ENCODE measurements at regions not wholly inside any gene's neighbourhood (a gene's known extent, or its start where the extent isn't known, plus 50 kb on each side); places are given as distances from the start of the nearest gene placed in this dataset.

- Histone ChIP-seq H3K36me3 (no peaks in the 10 kb centered on the region), H3K27me3 (replicated peaks in 1 of 7) (peaks cover 0 to 38% (median 0%) of the 10 kb centered on the region in 7 donors), H3K4me1 (no peaks in the 10 kb centered on the region), H3K9me3 (peaks cover 0 to 17% (median under 1%) of the 10 kb centered on the region in 8 donors), H3K27ac (no peak overlapping the region), H3K4me3 (no peak overlapping the region)
- TF ChIP-seq POLR2AphosphoS5 (IDR thresholded peaks at IDR 0.05) (no peak), POLR2A (IDR thresholded peaks at IDR 0.05) (no peak)
- TF ChIP-seq, protein P1, sequence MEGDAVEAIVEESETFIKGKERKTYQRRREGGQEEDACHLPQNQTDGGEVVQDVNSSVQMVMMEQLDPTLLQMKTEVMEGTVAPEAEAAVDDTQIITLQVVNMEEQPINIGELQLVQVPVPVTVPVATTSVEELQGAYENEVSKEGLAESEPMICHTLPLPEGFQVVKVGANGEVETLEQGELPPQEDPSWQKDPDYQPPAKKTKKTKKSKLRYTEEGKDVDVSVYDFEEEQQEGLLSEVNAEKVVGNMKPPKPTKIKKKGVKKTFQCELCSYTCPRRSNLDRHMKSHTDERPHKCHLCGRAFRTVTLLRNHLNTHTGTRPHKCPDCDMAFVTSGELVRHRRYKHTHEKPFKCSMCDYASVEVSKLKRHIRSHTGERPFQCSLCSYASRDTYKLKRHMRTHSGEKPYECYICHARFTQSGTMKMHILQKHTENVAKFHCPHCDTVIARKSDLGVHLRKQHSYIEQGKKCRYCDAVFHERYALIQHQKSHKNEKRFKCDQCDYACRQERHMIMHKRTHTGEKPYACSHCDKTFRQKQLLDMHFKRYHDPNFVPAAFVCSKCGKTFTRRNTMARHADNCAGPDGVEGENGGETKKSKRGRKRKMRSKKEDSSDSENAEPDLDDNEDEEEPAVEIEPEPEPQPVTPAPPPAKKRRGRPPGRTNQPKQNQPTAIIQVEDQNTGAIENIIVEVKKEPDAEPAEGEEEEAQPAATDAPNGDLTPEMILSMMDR (IDR thresholded peaks at IDR 0.05 in 8 of 11, conservative IDR thresholded peaks at IDR 0.05 in 3 of 11) = no peak
- intact Hi-C loops (cut with DNase I; ENCODE audit: low total_unique reads) = no loop called here
- no peak for DNase-seq
Observed at GRCh38 chr1:30488324-30488913, 235.0 kb downstream of the MATN1 start.

DNA sequence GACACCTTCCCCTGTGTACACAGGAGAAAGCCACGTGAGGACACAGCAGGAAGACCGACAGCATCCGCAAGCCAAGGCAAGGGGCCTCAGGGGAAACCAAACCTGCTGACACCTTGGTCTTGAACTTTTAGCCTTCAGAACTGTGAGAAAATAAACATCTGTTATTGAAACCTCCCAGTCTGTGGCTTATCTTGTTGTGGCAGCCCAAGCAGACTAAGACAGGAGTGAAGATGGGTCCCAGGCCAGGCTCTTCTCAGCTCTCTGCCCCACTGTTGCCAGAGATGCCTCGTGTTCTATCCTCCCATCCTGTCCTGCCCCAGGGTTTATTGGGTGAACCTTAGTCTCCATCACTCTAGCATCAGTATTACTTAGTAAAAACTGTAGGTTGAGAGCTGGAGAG, 236.3 kb downstream of the MATN1 start:
- no peaks in the 10 kb centered on the region for H3K36me3 ChIP-seq
- no peak for TF ChIP-seq POLR2AphosphoS5 (IDR thresholded peaks at IDR 0.05)
- TF ChIP-seq, protein P1 (IDR thresholded peaks at IDR 0.05 in 8 of 11, conservative IDR thresholded peaks at IDR 0.05 in 3 of 11) = no peak
- no peak for TF ChIP-seq POLR2A (IDR thresholded peaks at IDR 0.05)
- peaks cover 0 to 35% (median 0%) of the 10 kb centered on the region in 7 donors for H3K27me3 ChIP-seq (replicated peaks in 1 of 7)
- DNase-seq = no peak
- H3K9me3 ChIP-seq = peaks cover 0 to 28% (median 13%) of the 10 kb centered on the region in 8 donors
- WGBS, 5 donors = 53 to 63% (median 57%) methylated on average over 4 of the region's 4 CpGs
- no peaks in the 10 kb centered on the region for H3K4me1 ChIP-seq
- H3K4me3 ChIP-seq = no peak overlapping the region
- no peak overlapping the region for H3K27ac ChIP-seq
- intact Hi-C loops (cut with DNase I; ENCODE audit: low total_unique reads) = no loop called here

DNA sequence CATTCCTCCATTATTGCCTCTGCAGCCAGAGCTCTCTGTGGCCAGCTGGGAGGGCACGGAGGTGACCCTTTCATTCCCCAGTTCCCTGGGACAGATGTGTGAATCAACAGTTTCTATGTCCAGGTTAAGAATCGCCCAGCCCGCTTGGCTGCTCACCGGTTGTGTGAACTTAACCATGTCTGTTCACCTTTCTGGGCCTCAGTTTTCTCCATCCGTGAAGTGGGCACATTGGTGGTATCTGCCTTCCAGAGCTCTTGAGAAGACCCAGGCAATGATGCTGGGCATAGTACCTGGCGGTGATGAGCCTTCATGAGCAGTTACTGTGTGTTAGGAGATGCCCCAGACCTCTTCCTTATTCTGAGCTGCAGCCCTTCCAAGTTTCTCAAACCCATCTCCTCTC, 238.3 kb downstream of the MATN1 start:
- Histone ChIP-seq H3K4me1 (no peaks in the 10 kb centered on the region), H3K27ac (no peak overlapping the region), H3K9me3 (peaks cover 0 to 48% (median 31%) of the 10 kb centered on the region in 8 donors), H3K27me3 (replicated peaks in 1 of 7) (peaks cover 0 to 38% (median 0%) of the 10 kb centered on the region in 7 donors), H3K4me3 (no peak overlapping the region), H3K36me3 (no peaks in the 10 kb centered on the region)
- DNase-seq = no peak
- TF ChIP-seq POLR2AphosphoS5 (IDR thresholded peaks at IDR 0.05) = no peak
- TF ChIP-seq, protein P1 (IDR thresholded peaks at IDR 0.05 in 8 of 11, conservative IDR thresholded peaks at IDR 0.05 in 3 of 11) = no peak
- no peak for TF ChIP-seq POLR2A (IDR thresholded peaks at IDR 0.05)
- intact Hi-C loops (cut with DNase I; ENCODE audit: low total_unique reads) = no loop called here
- 87 to 94% (median 89%) methylated on average over 6 of the region's 6 CpGs for WGBS, 5 donors

GRCh38 chr1:30484668-30485067, 238.7 kb downstream of the MATN1 start:
- 79 to 89% (median 86%) methylated on average over 1 of the region's 1 CpG; no CpG with 5 or more reads in 1 of the 5 donors for WGBS, 5 donors
- intact Hi-C loops (cut with DNase I; ENCODE audit: low total_unique reads) = no loop called here
- no peak overlapping the region for H3K4me3 ChIP-seq
- no peak overlapping the region for H3K27ac ChIP-seq
- peaks cover 0 to 52% (median 31%) of the 10 kb centered on the region in 8 donors for H3K9me3 ChIP-seq
- no peak for DNase-seq
- H3K27me3 ChIP-seq (replicated peaks in 1 of 7) = peaks cover 0 to 39% (median 0%) of the 10 kb centered on the region in 7 donors
- H3K36me3 ChIP-seq = no peaks in the 10 kb centered on the region
- TF ChIP-seq POLR2AphosphoS5 (IDR thresholded peaks at IDR 0.05) (no peak), POLR2A (IDR thresholded peaks at IDR 0.05) (no peak)
- TF ChIP-seq, protein P1 (IDR thresholded peaks at IDR 0.05 in 8 of 11, conservative IDR thresholded peaks at IDR 0.05 in 3 of 11) = no peak
- no peaks in the 10 kb centered on the region for H3K4me1 ChIP-seq

Data from spleen (tissue), 11 donors.